GM20000 (cell line): ENCODE measurements at regions not wholly inside any gene's neighbourhood (a gene's known extent, or its start where the extent isn't known, plus 50 kb on each side); places are given as distances from the start of the nearest gene placed in this dataset.

Source experiments
- DNase-seq: peaks from one replicate; pipeline ENCODE4 v3.0.0; 2012; ENCODE audit warnings: low spot score
- TF ChIP-seq, protein P1 (sequence below): IDR thresholded peaks from 2 replicates; pipeline ENCODE4 v1.5.1; 2012; ENCODE audit warnings: mild to moderate bottlenecking, control low read depth; ENCODE audit errors: extremely low read depth, missing control alignments

DNA sequence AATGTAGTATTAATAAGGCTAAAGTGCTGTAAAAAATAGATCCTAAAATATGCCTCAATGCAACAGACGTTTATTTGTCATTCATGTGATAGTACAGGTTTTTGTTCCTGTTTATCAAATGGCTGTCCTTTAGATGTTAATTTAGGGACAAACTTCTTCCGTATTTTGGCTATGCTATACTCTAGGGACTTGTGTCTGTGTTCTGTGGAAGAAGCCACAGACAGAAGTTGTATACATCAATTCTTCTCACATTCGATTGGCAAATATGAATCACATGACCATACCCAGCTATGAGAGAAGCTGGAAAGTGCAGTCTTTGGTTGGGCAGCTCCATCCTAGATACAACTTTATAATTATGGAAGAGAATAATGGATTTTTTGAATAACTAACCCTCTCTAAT lies 232.7 kb upstream of the SNX7 start:
- no peak for DNase-seq
- TF ChIP-seq, protein P1, sequence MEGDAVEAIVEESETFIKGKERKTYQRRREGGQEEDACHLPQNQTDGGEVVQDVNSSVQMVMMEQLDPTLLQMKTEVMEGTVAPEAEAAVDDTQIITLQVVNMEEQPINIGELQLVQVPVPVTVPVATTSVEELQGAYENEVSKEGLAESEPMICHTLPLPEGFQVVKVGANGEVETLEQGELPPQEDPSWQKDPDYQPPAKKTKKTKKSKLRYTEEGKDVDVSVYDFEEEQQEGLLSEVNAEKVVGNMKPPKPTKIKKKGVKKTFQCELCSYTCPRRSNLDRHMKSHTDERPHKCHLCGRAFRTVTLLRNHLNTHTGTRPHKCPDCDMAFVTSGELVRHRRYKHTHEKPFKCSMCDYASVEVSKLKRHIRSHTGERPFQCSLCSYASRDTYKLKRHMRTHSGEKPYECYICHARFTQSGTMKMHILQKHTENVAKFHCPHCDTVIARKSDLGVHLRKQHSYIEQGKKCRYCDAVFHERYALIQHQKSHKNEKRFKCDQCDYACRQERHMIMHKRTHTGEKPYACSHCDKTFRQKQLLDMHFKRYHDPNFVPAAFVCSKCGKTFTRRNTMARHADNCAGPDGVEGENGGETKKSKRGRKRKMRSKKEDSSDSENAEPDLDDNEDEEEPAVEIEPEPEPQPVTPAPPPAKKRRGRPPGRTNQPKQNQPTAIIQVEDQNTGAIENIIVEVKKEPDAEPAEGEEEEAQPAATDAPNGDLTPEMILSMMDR, result no peak

DNA sequence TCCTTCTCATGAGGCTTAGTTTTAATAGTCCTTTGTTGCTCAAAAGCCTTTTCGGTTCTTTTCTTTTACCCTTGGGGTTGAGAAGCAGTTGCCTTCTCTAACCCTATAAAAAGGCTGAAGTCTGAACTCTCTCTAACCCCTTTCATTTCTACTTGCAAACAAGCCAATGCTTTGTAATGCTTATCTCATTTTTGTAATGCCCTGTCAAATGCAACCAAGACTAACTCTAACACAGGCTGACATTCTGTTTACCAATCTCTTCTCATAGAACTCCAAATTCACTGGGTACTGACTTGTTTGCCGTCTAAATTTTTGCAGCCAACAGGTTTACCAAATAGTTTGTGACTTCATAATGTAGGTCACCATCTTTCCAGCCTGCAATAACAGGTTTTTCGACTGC lies 233.9 kb upstream of the SNX7 start:
- TF ChIP-seq, protein P1, result no peak
- no peak for DNase-seq

DNA sequence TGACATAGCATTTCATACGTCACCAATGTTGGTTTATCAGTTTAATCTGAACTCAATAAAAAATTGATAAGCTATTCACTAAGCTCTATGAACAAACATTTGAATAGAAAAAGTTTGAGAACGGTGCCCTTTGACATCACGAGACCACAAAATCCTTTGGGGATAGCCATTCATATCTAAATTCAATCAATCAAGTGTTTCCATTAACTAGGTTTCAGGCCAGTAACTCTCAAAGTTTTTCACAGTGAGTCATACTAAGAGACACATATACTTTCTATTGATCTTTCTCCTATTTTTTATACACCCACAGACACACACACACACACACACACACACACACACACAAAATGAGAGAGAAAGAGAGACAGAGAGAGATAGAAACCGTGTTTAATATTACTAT lies 235.4 kb upstream of the SNX7 start:
- TF ChIP-seq, protein P1, result no peak
- no peak for DNase-seq

DNA sequence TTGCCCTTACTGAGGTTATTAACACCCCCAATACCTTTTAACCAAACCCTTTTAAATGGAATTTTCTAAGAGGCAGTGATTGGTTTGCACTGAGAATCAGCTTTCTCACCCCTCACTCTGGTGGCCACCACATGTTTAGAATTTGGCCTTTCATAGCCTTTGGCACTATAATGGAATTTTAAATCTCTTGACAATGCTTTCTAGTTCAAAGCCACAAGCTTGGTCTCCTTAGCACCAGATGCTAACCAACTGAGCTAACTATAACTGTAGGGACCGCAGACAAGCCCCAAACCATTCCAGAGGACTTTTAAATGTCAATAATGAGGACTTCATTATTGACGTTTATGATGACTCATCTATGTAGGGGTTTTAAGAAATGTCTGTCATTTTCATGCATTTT lies 238.7 kb upstream of the SNX7 start:
- TF ChIP-seq, protein P1, result no peak
- no peak for DNase-seq

DNA sequence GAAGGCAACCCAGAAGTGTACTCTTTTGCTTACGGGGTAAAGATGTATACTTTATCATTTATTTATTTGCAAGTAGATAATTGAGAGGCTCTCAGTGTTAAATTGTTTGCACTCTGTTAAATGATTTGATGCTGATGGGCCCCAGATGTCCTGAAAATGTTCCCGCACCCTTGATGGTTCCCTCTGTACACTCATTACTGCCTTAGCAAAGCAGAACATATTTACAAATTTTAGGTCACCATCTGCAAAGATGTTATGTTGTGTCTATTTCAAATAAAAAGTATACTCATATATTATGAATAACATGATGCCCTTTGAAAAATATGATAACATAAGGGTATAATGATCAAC lies 240.5 kb upstream of the SNX7 start:
- no peak for DNase-seq
- TF ChIP-seq, protein P1, result no peak

DNA sequence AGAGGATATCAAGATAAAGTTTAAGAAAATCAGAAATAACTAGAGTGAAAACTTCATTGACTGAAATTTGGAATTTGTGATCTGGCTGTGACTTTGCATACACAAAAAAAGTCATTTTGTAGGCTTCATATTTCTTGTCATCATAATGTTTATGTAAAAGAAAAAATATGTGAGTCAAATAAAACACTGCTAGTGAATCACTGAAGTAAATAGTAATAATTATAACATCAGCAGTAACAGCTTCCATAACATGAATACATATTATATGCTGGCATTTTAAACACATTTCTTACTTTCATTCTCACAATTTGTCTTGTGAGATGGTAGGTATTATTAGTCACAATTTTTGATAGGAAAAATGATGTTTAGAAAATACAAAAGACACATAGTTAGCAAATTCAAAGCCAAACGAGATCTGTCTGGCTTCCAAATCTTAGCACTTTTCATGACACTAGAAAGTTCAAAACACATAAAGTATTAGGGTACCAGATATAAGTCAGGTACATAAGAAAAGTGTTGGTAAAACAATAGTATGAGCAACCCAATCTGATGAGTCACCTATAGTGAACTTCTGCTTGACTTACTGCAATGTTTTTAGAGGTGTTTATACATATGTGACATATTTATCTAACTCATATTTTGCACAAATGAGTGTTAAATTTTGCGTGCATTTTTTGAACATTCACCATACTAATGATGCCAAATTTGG lies 241.0 kb upstream of the SNX7 start:
- no peak for DNase-seq
- TF ChIP-seq, protein P1, result no peak

DNA sequence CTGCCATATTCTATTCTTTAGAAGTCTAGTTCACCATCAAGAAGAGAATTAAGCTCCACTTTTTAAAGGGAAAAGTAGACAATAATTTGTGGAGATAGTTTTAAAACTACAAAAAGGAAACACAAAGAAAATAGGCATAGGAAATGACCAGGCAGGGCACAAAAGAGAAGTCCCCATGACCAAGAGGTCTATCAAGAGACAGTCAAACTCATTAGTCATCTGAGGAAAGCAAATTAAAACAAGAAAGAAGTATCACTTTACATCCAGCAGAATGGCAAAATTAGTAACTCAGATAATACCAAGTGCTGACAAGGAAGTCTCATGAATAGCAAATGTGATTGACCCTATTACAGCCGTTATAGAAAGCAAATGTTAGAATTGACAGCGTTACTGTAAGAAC lies 243.7 kb upstream of the SNX7 start:
- no peak for DNase-seq
- TF ChIP-seq, protein P1, result no peak
